Psoas muscle (tissue), 7 donors: ENCODE measurements at regions not wholly inside any gene's neighbourhood (a gene's known extent, or its start where the extent isn't known, plus 50 kb on each side); places are given as distances from the start of the nearest gene placed in this dataset.

Experiments used
- ATAC-seq, 4 donors: fragments of 200-7000 bp; cut with Tn5 transposase; one replicate each; pipeline ENCODE4 v1.9.1; 2020; ENCODE audit warnings: moderate library complexity in 3 of 4, mild to moderate bottlenecking in 2 of 4
- DNase-seq, 2 donors: peaks; one replicate each; pipeline ENCODE4 v3.0.0-alpha.2; 2020
- H3K27ac ChIP-seq: fragments of 200-600 bp; one replicate; pipeline ENCODE4 v1.8.0; 2022
- H3K27me3 ChIP-seq, 3 donors: fragments of 200-600 bp in 1 of 3; one replicate each; pipeline versions ENCODE4 v1.6.1 to v1.8.0; 2013 to 2022; ENCODE audit warnings: low read length in 2 of 3, mild to moderate bottlenecking in 2 of 3, moderate library complexity in 1 of 3; ENCODE audit not compliant: insufficient read depth in 3 of 3
- H3K36me3 ChIP-seq, 2 donors: fragments of 200-600 bp in 1 of 2; one replicate each; pipeline versions ENCODE4 v1.6.1 to v1.8.0; 2013 to 2022; ENCODE audit warnings: low read depth in 1 of 2, mild to moderate bottlenecking in 1 of 2, moderate library complexity in 1 of 2; ENCODE audit not compliant: insufficient read depth in 1 of 2
- H3K4me1 ChIP-seq: fragments of 200-600 bp; one replicate; pipeline ENCODE4 v1.8.0; 2022
- H3K4me3 ChIP-seq: fragments of 200-600 bp; one replicate; pipeline ENCODE4 v1.8.0; 2022; ENCODE audit warnings: mild to moderate bottlenecking
- H3K9me3 ChIP-seq: fragments of 200-600 bp; one replicate; pipeline ENCODE4 v1.8.0; 2022
- WGBS, 3 donors: extraction: QIAGEN DNeasy Blood & Tissue Kit; methylation state at CpG; one replicate each; pipeline versions ENCODE4 v1.1.6 to v1.1.7; 2013; 5-methylcytosine and 5-hydroxymethylcytosine counted together
- intact Hi-C, 2 donors: fragments of 100-400 bp; cut with DNase I; formaldehyde crosslinking; loops; one replicate each; pipeline versions ENCODE4 v1.11.0 to v1.14.2; 2022
- TF ChIP-seq, protein P1 (sequence below): fragments of 200-600 bp; IDR thresholded peaks from one replicate; pipeline ENCODE4 v1.8.0; 2022; ENCODE audit warnings: antibody characterized with exemption
- donor health status: healthy with polysubstance abuse.
- donor health status: DM: no; HTN: no; CAD: no; lungs with moderate emphysema.
- donor health status: Bipolar disorder and iron deficiency.
- donor health status: healthy.
- donor health status: DM: yes; HTN: yes; CAD: no.
- donor health status: DM: no; HTN: no; CAD: no.
- donor health status: DM: yes; HTN: yes; CAD: no.

DNA sequence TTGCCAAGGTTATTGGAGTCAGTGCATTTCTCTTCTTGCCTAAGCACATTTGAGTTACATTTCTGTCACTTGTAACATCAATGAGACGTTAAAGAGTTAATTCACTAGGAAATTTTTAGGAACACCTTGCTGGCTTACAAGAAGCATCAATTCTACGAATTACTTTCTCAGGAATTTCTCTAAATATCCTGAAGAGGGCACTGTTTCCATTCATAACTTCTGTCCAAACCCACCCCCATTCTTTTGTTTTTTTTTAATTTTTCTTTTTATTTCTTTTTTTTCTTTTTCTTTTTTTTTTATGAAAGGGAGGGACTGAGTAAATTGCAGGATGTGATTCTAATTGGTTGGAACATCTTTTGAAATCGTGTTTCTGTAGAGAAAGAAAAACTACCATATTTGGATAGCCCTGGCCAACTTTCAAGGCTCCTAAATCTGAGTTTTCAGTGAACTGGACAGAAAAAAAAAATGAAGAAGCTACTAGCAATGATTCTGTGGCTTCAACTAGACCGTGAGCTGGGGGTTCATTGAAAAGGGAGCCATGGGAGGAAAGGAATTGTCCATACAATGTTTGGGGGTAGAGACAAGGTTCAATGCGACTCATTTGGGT is 285.3 kb downstream of the DAD1 start:
- ATAC-seq, result no peak
- Histone ChIP-seq H3K4me3 (no peak overlapping the region), H3K27ac (no peak overlapping the region), H3K4me1 (no peaks in the 10 kb centered on the region), H3K27me3 (peaks cover 0 to 12% (median 5%) of the 10 kb centered on the region in 3 donors), H3K9me3 (no peaks in the 10 kb centered on the region), H3K36me3 (no peaks in the 10 kb centered on the region)
- DNase-seq, result no peak
- TF ChIP-seq, protein P1, sequence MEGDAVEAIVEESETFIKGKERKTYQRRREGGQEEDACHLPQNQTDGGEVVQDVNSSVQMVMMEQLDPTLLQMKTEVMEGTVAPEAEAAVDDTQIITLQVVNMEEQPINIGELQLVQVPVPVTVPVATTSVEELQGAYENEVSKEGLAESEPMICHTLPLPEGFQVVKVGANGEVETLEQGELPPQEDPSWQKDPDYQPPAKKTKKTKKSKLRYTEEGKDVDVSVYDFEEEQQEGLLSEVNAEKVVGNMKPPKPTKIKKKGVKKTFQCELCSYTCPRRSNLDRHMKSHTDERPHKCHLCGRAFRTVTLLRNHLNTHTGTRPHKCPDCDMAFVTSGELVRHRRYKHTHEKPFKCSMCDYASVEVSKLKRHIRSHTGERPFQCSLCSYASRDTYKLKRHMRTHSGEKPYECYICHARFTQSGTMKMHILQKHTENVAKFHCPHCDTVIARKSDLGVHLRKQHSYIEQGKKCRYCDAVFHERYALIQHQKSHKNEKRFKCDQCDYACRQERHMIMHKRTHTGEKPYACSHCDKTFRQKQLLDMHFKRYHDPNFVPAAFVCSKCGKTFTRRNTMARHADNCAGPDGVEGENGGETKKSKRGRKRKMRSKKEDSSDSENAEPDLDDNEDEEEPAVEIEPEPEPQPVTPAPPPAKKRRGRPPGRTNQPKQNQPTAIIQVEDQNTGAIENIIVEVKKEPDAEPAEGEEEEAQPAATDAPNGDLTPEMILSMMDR, result peak; percentile 27
- 26 to 35% (median 30%) methylated on average over 5 of the region's 5 CpGs for WGBS, 3 donors
- intact Hi-C loops, result no loop called here

DNA sequence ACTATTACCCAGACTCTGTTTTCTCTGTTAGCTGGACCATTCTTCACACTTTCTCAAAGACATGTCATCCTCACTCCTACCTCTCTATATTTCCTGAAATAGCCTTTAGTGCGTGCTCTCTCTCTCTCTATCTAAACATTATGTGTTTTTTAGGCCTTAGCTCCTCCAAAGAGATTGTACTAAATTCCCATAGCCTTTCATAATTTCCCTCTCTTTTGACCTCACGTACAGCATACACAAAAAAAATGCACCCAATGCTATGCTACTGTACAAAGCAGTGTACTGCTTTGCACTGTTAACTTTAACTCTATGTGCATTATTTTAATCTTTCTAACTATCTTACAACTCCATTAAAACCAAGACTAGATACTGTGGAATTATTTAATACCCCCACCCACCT is 288.4 kb downstream of the DAD1 start:
- ATAC-seq (no peak), DNase-seq (no peak)
- 73 to 85% (median 81%) methylated on average over 2 of the region's 2 CpGs for WGBS, 3 donors
- Histone ChIP-seq H3K27ac (no peak overlapping the region), H3K4me1 (no peaks in the 10 kb centered on the region), H3K4me3 (no peak overlapping the region), H3K9me3 (no peaks in the 10 kb centered on the region), H3K27me3 (peaks cover 0 to 22% (median 2%) of the 10 kb centered on the region in 3 donors), H3K36me3 (no peaks in the 10 kb centered on the region)
- intact Hi-C loops, result no loop called here
- TF ChIP-seq, protein P1, result no peak

DNA sequence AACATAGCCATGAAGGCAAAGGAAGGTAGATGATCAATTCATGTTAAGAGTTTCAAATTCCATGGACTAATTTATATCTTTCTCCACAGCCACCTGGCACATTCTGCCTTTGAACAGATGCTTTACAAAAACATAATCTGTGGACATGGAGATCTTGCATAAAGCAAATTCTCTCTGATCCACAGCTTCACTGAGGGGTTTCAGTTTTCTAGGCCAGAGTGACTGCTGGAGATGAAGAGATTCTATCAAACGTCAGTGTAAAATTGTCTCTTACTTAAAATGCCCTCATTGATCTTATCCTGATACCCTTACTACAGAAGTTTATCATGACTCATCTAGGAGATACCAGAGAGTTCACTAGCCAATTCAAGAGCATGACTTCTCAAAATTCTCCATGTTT is 291.6 kb downstream of the DAD1 start:
- WGBS, 3 donors, result 32 to 33% (median 33%) methylated on average over 1 of the region's 1 CpG
- DNase-seq, result no peak
- Histone ChIP-seq H3K4me1 (no peaks in the 10 kb centered on the region), H3K4me3 (no peak overlapping the region), H3K36me3 (no peaks in the 10 kb centered on the region), H3K27me3 (peaks cover 0 to 22% (median 2%) of the 10 kb centered on the region in 3 donors), H3K9me3 (no peaks in the 10 kb centered on the region), H3K27ac (no peak overlapping the region)
- intact Hi-C loops, result no loop called here
- TF ChIP-seq, protein P1, result no peak
- ATAC-seq, result no peak

DNA sequence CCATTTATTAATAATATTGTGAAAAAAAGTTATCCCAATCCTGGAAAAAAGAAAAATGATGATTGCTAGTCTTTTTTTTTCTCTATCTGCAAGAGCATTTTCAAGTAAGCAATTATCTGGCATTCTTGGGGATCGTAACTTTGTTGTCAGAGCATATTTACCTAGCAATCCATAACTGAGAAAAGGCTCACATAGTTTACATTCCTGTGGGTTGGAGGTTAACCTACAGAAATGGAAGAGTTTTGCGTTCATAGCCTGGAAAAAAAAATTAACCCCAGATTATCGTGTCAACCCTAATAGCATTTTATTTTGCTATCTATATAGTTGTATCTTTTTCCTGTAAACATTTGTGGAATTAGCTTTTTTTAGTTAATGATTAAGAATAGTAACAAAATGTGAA is 292.3 kb downstream of the DAD1 start:
- Histone ChIP-seq H3K4me3 (no peak overlapping the region), H3K36me3 (no peaks in the 10 kb centered on the region), H3K27me3 (peaks cover 0 to 22% (median 2%) of the 10 kb centered on the region in 3 donors), H3K4me1 (no peaks in the 10 kb centered on the region), H3K9me3 (no peaks in the 10 kb centered on the region), H3K27ac (no peak overlapping the region)
- no peak for DNase-seq
- TF ChIP-seq, protein P1, result no peak
- intact Hi-C loops, result no loop called here
- no peak for ATAC-seq
- 36 to 46% (median 40%) methylated on average over 3 of the region's 3 CpGs for WGBS, 3 donors

DNA sequence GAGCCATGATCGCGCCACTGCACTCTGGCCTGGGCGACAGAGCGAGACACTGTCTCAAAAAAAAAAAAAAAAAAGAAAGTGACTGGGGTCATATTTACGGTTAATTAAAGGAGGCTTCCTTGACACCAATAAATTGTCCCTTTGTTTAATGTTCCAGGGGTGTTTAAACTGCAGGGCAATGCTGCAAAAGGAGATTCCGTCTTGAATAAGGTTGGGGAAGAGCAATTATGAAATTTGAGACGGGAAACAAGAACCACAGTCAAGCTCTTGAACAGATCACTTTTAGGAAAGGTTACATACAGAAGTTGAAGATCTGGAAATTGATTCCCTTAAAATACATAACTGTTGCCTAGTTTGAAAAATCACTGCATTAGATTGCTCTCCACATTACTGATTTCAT is 292.9 kb downstream of the DAD1 start:
- H3K9me3 ChIP-seq, result no peaks in the 10 kb centered on the region
- TF ChIP-seq, protein P1, result no peak
- H3K4me3 ChIP-seq, result no peak overlapping the region
- intact Hi-C loops, result no loop called here
- 70 to 71% (median 70%) methylated on average over 6 to 7 of the region's 7 CpGs for WGBS, 3 donors
- H3K4me1 ChIP-seq, result no peaks in the 10 kb centered on the region
- H3K27me3 ChIP-seq, result peaks cover 0 to 22% (median 0%) of the 10 kb centered on the region in 3 donors
- H3K36me3 ChIP-seq, result no peaks in the 10 kb centered on the region
- DNase-seq (no peak), ATAC-seq (no peak)
- H3K27ac ChIP-seq, result no peak overlapping the region
